Esophagus squamous epithelium (tissue), 4 donors: ENCODE measurements at regions not wholly inside any gene's neighbourhood (a gene's known extent, or its start where the extent isn't known, plus 50 kb on each side); places are given as distances from the start of the nearest gene placed in this dataset.

Source experiments
- CTCF ChIP-seq, 6 experiments: fragments of 450-650 bp in 4 of 6; fragments of 200-600 bp in 2 of 6; sonication (generic) in 2 of 6; IDR thresholded peaks; one replicate each; pipeline ENCODE4 v1.5.1; 2016 to 2019; ENCODE audit warnings: antibody characterized with exemption in 6 of 6, mild to moderate bottlenecking in 4 of 6, moderate library complexity in 4 of 6
- POLR2A ChIP-seq, 4 donors: fragments of 450-650 bp; IDR thresholded peaks; one replicate each; pipeline ENCODE4 v1.6.1; 2017; ENCODE audit warnings: antibody characterized with exemption in 4 of 4, mild to moderate bottlenecking in 4 of 4, moderate library complexity in 3 of 4

GRCh38 chrX:121389976-121390714 is 342.7 kb downstream of the GLUD2 start:
- TF ChIP-seq CTCF (IDR thresholded peaks at IDR 0.05): no peak
- TF ChIP-seq POLR2A (IDR thresholded peaks at IDR 0.05): no peak
